ENCODE measurements at regions not wholly inside any gene's neighbourhood (a gene's known extent, or its start where the extent isn't known, plus 50 kb on each side); places are given as distances from the start of the nearest gene placed in this dataset.

- ChIA-PET CTCF (interaction anchor here (0.8 kb wide), 1 partner anchor 1039 kb away, joined by 3 read pairs; no protein-coding TSS in a partner anchor), POLR2A (no interaction called here)
- Histone ChIP-seq H3K27ac (ENCODE audit: extremely low read depth, low read depth, low read length) (no peak overlapping the region), H3K36me3 (ENCODE audit: control insufficient read depth in 2 of 2, insufficient read depth in 1 of 2, low read length in 2 of 2) (no peaks in the 10 kb centered on the region), H3K9me3 (ENCODE audit: control insufficient read depth, insufficient read depth, low read depth, low read length) (no peaks in the 10 kb centered on the region), H3K4me1 (ENCODE audit: control insufficient read depth, insufficient read depth, low read length) (no peaks in the 10 kb centered on the region), H3K4me3 (ENCODE audit: low read depth, low read length) (no peak overlapping the region)
- TF ChIP-seq ZNF639 (tag by site-specific recombination; IDR thresholded peaks at IDR 0.05), result no peak
- no peak for TF ChIP-seq ZBTB7A (tag by site-specific recombination; IDR thresholded peaks at IDR 0.05; ENCODE audit: low read depth)
- TF ChIP-seq ZNF292 (tag by site-specific recombination; IDR thresholded peaks at IDR 0.05; ENCODE audit: borderline replicate concordance, low read depth), result no peak
- no peak for TF ChIP-seq ZNF416 (tag by site-specific recombination; IDR thresholded peaks at IDR 0.05)
- TF ChIP-seq ZBTB49 (tag by site-specific recombination; IDR thresholded peaks at IDR 0.05; ENCODE audit: low read depth), result no peak
- no peak for TF ChIP-seq ZNF692 (tag by site-specific recombination; IDR thresholded peaks at IDR 0.05)
- TF ChIP-seq PBX3 (CRISPR knock-in tag; IDR thresholded peaks at IDR 0.05), result no peak
- no peak for TF ChIP-seq ZNF23 (tag by site-specific recombination; IDR thresholded peaks at IDR 0.05; ENCODE audit: borderline replicate concordance)
- TF ChIP-seq ZNF610 (tag by site-specific recombination; IDR thresholded peaks at IDR 0.05; ENCODE audit: borderline replicate concordance), result no peak
- TF ChIP-seq ZNF555 (tag by site-specific recombination; conservative IDR thresholded peaks at IDR 0.05), result no peak
- no peak for TF ChIP-seq ZNF391 (tag by site-specific recombination; IDR thresholded peaks at IDR 0.05; ENCODE audit: borderline replicate concordance, low read depth)
- no peak for TF ChIP-seq WT1 (tag by site-specific recombination; IDR thresholded peaks at IDR 0.05)
- no peak for TF ChIP-seq ZNF341 (tag by site-specific recombination; IDR thresholded peaks at IDR 0.05; ENCODE audit: low read depth)
- TF ChIP-seq ZFP69B (tag by site-specific recombination; IDR thresholded peaks at IDR 0.05), result no peak
These were observed 247.1 kb upstream of the CDIN1 start for GRCh38 chr15:36332301-36332700.

- Histone ChIP-seq H3K4me3 (ENCODE audit: low read depth, low read length) (no peak overlapping the region), H3K36me3 (ENCODE audit: control insufficient read depth in 2 of 2, insufficient read depth in 1 of 2, low read length in 2 of 2) (no peaks in the 10 kb centered on the region), H3K9me3 (ENCODE audit: control insufficient read depth, insufficient read depth, low read depth, low read length) (no peaks in the 10 kb centered on the region), H3K4me1 (ENCODE audit: control insufficient read depth, insufficient read depth, low read length) (no peaks in the 10 kb centered on the region), H3K27ac (ENCODE audit: extremely low read depth, low read depth, low read length) (no peak overlapping the region)
- TF ChIP-seq ZNF157 (tag by site-specific recombination; IDR thresholded peaks at IDR 0.05), result no peak
- TF ChIP-seq ZNF580 (tag by site-specific recombination; IDR thresholded peaks at IDR 0.05), result no peak
- peak; percentile 61; the same call in 1 of the 2 replicates for TF ChIP-seq ZNF549 (tag by site-specific recombination; IDR thresholded peaks at IDR 0.05)
- TF ChIP-seq ZNF610 (tag by site-specific recombination; IDR thresholded peaks at IDR 0.05; ENCODE audit: borderline replicate concordance), result peak; percentile 99
- ChIA-PET CTCF (interaction anchor here (0.8 kb wide), 1 partner anchor 1039 kb away, joined by 3 read pairs; no protein-coding TSS in a partner anchor), POLR2A (no interaction called here)
These were observed 246.5 kb upstream of the CDIN1 start for GRCh38 chr15:36332896-36333295.

Data from HEK293 (cell line).